NOMO-1 (cell line): ENCODE measurements at regions not wholly inside any gene's neighbourhood (a gene's known extent, or its start where the extent isn't known, plus 50 kb on each side); places are given as distances from the start of the nearest gene placed in this dataset.
"Not testable (repeated sequence)": the region's sequence is repeated elsewhere in the genome, so short reads cannot be mapped to it uniquely, and the experiment has no call there.

Experiments
- DNase-seq, 2 experiments: peaks; one replicate each; lab custom pipeline; 2025; ENCODE audit not compliant: unreplicated experiment in 2 of 2; lab: John Stamatoyannopoulos, UW

DNA sequence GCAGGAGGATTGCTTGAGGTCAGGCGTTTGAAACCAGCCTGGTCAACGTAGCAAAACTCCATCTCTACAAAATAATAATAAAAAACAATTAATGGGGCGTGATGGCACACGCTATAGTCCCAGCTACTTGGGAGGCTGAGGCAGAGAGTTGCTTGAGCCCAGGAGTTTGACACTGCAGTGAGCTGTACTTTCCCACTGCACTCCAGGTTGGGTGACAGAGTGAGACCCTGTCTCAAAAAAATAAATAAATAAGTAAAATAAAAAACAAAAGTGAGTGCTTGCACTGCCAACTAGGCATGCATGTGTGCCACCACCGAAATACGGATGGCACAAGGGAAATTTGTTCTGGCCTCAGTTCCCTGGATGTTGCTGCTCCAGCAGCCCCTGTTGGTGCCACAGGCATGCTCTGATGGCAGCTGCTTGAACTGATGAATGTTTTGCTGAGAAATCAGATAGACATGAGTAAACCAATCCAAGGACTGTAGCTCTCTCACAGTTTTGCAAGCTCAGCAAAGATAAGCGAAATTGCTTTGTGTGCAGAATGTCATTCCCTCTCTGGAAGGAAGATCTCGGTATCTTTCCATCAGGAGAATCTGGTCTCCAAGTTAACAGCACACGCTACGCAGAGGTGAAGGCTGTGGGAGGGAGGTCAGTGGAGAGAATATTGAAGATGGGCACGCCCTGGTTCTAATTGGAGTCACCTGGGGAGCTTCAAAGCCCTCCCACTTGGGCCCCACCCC lies 188.0 kb upstream of the SLC24A3 start:
- DNase-seq, result no peak

DNA sequence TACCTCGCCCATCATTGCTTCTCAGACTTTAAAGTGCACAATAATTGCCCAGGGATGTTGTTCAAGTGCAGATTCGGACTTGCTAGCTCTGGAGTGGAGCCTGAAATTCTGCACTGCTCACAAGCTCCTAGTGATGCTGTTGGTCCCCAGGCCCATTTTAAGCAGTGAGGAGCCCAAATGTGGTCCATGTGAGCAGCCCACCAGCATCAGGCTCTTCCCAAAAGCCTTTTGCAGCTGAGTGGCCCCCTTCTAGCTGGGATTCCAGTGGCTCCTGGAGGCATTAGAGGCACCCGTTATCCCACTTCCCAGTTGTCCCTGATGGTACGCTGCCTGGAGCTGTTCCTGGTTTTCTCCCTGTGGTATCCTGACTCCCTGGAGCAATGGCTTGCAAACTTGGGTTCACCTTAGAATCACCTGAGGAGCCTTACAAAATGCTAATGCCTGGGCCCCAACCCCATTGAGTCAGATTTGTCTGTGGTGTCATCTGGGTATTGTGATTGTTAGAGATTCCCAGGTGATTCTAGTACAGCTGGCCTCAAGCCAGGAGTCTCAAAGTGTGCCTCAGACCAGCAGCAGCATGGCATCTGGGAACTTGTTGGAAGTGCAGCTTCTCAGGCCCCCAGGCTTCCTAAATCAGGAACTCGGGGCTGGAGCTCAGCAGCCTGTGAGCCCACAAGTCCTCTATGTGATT lies 186.9 kb upstream of the SLC24A3 start:
- DNase-seq, result no peak

DNA sequence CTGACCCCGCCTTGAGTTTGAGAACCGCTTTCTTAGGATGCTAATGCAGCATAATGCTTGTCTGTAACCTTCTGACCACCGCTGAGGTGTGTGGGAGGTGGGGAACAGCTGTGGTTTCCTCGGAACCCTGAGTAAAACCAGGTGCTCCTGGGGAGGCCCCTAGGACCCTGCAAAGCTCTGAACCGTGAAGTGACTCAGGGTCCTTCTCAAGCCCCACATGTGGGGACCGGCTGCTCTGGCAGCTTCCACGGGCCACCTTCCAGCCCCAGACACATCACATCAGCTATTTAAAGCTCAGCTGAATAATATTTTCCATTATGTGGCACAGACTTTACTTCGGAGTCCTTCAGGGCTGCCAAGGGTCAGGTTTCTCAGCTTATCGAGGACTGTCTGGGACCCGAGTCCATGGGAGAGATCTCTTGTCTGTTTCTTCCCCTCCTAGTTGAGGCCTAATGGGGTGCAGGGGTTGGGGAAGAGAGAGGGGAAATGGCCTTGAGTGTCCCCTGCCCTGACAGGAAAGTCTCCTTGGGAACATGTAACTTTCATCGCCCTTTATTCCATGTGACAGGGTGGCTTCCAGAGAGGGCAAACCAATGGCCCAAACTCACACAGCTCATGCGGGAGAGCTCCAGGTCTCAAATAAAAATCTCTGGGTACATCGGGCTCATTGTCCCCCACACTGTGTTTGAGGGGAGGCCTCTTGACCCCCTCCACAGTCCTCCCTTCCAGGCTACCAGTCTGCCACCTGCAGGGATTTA lies 186.1 kb upstream of the SLC24A3 start:
- DNase-seq, result no peak

DNA sequence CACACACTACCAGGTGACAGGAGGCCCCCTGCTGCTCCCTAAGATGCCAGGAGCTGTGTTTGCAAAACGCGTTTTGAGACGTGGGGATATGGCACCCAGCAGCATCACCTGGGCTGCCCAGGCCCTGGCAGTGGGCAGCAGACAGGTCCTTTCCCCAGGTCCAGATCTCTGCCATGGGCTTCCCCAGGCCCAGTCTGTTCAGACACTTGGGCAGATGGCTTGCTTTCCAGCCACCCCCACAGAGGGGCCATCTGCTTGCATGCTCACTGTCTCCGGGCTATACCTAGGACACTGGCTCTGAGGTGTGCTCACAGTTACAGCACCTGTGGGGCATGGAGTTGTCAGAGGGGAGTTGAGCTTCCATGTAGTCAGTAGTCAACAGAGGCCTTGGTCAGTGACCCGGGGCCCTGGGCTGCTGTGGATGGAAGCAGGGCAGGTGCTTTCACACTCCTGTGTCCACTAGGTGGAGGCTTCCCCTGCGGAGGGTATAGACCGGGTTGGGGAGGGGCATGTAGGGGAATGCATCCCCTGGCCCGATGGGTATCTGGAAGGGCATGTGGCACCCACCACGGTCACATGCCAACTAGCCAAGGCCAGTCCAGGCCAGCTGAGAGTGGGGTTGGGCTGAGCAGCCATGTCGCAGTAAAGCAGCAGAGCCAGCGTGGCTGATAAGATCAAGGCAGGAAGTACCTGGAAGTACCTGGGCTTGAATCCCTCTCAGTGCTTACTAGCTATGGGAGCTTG lies 185.4 kb upstream of the SLC24A3 start:
- no peak for DNase-seq

DNA sequence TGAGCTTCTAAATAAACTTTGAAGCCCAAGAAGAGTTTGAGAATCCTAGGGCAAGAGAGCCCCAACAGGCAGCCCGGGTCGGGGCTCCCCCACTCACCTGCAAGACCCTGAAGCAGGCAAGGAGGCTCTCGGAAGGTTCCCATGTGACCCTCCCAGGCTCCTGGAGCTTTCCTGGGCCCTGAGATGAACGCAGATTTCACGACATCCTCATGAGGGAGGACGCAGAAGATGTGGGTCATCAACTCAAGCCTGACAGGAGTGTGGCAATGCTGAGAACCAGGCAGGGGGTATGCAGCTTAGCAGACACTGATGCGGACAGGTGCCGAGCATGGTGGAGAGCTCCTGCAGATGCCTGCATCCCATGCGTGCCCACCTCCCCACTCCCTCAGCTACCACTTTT lies 184.5 kb upstream of the SLC24A3 start:
- no peak for DNase-seq

- DNase-seq, result no peak
Measured at GRCh38 chr20:19041787-19042186, 170.7 kb upstream of the SLC24A3 start.

DNA sequence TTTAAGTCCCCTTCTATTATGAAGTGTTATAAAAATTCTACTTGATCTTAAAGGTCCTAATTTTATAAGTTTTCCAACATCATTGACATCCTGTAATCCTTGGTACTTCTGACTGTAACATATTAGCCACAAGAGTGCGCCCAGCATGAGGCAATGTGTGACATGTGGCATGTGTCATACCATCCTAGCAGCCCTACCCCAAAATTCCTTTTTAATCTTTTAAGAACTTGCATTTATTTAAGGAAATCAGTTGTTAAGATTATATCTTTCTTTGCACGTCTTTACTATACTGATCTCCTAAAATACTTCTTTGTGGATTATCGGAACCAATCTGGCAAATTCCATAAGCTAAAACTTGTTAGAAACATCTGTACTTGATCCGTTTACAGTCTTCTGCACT lies 167.1 kb upstream of the SLC24A3 start:
- no peak for DNase-seq

- no peak for DNase-seq
Measured at GRCh38 chr20:19047040-19047950, 165.1 kb upstream of the SLC24A3 start.

GRCh38 chr20:19047951-19048296 lies 164.5 kb upstream of the SLC24A3 start:
- DNase-seq, result no peak

GRCh38 chr20:19048995-19049501 lies 163.4 kb upstream of the SLC24A3 start:
- DNase-seq, result no peak

DNA sequence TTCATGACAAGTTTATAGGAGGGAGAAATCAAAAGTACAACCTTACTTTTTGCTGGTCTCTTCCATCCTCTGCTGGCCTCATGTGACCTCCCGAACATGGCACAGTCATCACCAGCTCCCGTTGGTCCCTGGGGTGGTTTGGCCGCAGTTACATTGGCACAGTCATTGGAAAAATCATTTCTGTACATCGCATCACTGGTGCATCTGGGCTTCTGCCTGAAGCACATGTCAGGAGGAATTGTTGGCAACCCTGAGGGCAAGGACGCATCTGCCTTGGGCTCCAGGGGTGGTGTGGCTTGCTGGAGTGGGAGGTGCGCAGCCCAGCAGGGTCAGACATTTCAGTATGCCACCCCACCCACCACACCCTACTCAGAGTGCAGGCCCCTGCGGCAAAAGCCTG lies 162.9 kb upstream of the SLC24A3 start:
- DNase-seq, result no peak

- DNase-seq, result no peak
Measured at GRCh38 chr20:19056909-19057308, 155.5 kb upstream of the SLC24A3 start.

DNA sequence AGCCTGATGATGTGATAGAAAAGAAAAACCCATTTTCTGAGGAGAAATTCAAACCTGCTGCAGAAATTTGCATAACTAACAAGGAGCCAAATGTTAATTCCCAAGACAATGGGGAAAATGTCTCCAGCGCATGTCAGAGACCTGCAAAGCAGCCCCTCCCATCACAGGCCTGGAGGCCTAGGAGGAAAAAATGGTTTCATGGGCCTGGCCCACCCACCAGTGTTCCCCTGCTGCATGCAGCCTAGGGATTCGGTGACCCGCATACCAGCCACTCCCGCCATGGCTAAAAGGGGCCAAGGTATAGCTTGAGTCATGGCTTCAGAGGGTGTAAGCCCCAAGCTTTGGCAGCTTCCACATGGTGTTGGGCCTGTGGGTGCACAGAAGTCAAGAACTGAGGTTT lies 147.7 kb upstream of the SLC24A3 start:
- DNase-seq, result not testable (repeated sequence)

- no peak for DNase-seq
Measured at GRCh38 chr20:19067986-19068385, 144.5 kb upstream of the SLC24A3 start.

GRCh38 chr20:19070026-19070425 lies 142.4 kb upstream of the SLC24A3 start:
- DNase-seq, result no peak

GRCh38 chr20:19070681-19071445 lies 141.6 kb upstream of the SLC24A3 start:
- DNase-seq, result peak; percentile 37 to 67

- DNase-seq, result no peak
Measured at GRCh38 chr20:19071446-19071725, 141.1 kb upstream of the SLC24A3 start.

DNA sequence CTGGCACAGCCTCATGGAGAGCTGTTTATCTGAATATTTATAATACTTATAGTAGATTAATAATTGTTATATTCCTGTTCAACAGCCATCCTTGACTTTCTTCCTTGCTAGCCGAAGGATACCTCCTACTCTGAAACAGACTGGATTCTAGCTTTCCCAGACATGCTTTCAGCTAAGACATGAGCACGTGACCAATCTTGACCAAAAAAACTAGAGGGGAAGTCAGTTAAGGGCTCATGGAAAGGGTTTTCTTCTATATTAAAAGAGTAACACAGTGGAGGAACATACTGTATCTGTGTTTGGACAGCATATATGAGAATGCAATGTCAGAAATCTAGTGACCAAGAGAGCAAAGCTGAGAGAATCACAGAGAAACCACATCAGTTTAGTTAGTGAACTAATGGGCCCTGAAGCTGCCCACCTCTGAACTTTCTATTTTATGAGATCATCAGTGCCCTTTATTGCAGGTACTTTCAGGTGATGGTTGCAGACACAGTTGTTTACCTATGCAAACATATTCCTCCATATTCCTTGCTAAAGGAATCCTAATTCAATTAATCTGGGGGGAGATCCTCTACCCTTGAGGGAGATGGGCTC lies 140.4 kb upstream of the SLC24A3 start:
- no peak for DNase-seq

GRCh38 chr20:19072988-19073387 lies 139.5 kb upstream of the SLC24A3 start:
- DNase-seq, result no peak
